Gastroesophageal sphincter (tissue), 3 donors: ENCODE measurements at regions not wholly inside any gene's neighbourhood (a gene's known extent, or its start where the extent isn't known, plus 50 kb on each side); places are given as distances from the start of the nearest gene placed in this dataset.

Experiments used
- CTCF ChIP-seq, 4 experiments: fragments of 200-600 bp in 2 of 4; fragments of 450-650 bp in 2 of 4; sonication (generic) in 1 of 4; IDR thresholded peaks; one replicate each; pipeline ENCODE4 v1.5.1; 2017 to 2019; ENCODE audit warnings: antibody characterized with exemption in 4 of 4, mild to moderate bottlenecking in 2 of 4, moderate library complexity in 2 of 4
- EP300 ChIP-seq: sonication (generic); formaldehyde crosslinking; IDR thresholded peaks from one replicate; pipeline ENCODE4 v1.6.1; 2017; ENCODE audit warnings: antibody characterized with exemption, mild to moderate bottlenecking
- POLR2A ChIP-seq, 2 donors: fragments of 450-650 bp; IDR thresholded peaks; one replicate each; pipeline ENCODE4 v1.6.1; 2017; ENCODE audit warnings: antibody characterized with exemption in 2 of 2, mild to moderate bottlenecking in 2 of 2, moderate library complexity in 1 of 2

DNA sequence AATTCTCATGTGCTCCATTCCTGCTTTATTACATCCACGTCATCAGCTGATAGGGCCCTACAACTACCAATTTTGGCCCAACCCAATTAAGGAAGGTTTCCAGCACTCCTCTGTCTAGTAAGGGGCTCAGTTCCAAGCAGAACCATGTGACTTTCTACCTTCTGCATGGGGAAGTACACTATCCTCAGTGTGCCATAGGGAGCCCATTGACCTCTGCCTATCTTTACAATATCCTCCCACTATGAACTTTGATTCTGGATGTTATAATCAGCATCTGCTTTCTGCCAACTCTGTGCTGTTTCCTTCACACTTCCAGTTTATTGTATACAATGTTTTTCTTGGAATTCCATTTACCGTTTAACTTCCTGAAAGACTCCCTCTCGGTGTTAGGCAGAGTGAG, 53.9 kb upstream of the GCFC2 start:
- no peak for TF ChIP-seq CTCF (IDR thresholded peaks at IDR 0.05)
- no peak for TF ChIP-seq POLR2A (IDR thresholded peaks at IDR 0.05)
- no peak for TF ChIP-seq EP300
